NCI-H82 (cell line): ENCODE measurements at regions not wholly inside any gene's neighbourhood (a gene's known extent, or its start where the extent isn't known, plus 50 kb on each side); places are given as distances from the start of the nearest gene placed in this dataset.

ENCODE experiments used
- DNase-seq: peaks from one replicate; lab custom pipeline; 2025; lab: John Stamatoyannopoulos, UW

- no peak for DNase-seq
Measured at GRCh38 chr17:12376276-12376675, 289.4 kb upstream of the MYOCD start.

- DNase-seq, result no peak
Measured at GRCh38 chr17:12386225-12386624, 279.5 kb upstream of the MYOCD start.

- DNase-seq, result no peak
Measured at GRCh38 chr17:12388226-12388625, 277.5 kb upstream of the MYOCD start.

- DNase-seq, result no peak
Measured at GRCh38 chr17:12389421-12389820, 276.3 kb upstream of the MYOCD start.

- no peak for DNase-seq
Measured at GRCh38 chr17:12390631-12391030, 275.1 kb upstream of the MYOCD start.

- no peak for DNase-seq
Measured at GRCh38 chr17:12391468-12391867, 274.2 kb upstream of the MYOCD start.

- peak; percentile 70 for DNase-seq
Measured at GRCh38 chr17:12395733-12396354, 269.8 kb upstream of the MYOCD start.

GRCh38 chr17:12398441-12399051 lies 267.1 kb upstream of the MYOCD start:
- DNase-seq, result no peak

GRCh38 chr17:12402963-12403622 lies 262.6 kb upstream of the MYOCD start:
- peak; percentile 4 for DNase-seq

GRCh38 chr17:12403881-12404398 lies 261.8 kb upstream of the MYOCD start:
- DNase-seq, result no peak

- peak; percentile 28 for DNase-seq
Measured at GRCh38 chr17:12406623-12407215, 259.0 kb upstream of the MYOCD start.

GRCh38 chr17:12407495-12408252 lies 258.0 kb upstream of the MYOCD start:
- peak; percentile 79 for DNase-seq

- DNase-seq, result no peak
Measured at GRCh38 chr17:12409082-12409481, 256.6 kb upstream of the MYOCD start.

- no peak for DNase-seq
Measured at GRCh38 chr17:12410717-12411116, 255.0 kb upstream of the MYOCD start.

GRCh38 chr17:12415031-12415430 lies 250.7 kb upstream of the MYOCD start:
- DNase-seq, result no peak

GRCh38 chr17:12421077-12421476 lies 244.6 kb upstream of the MYOCD start:
- no peak for DNase-seq

- DNase-seq, result peak; percentile 82
Measured at GRCh38 chr17:12421646-12422306, 243.9 kb upstream of the MYOCD start.

GRCh38 chr17:12422651-12423050 lies 243.0 kb upstream of the MYOCD start:
- peak; percentile 62 for DNase-seq

GRCh38 chr17:12423337-12423736 lies 242.4 kb upstream of the MYOCD start:
- DNase-seq, result no peak

- DNase-seq, result no peak
Measured at GRCh38 chr17:12429116-12429515, 236.6 kb upstream of the MYOCD start.

- DNase-seq, result no peak
Measured at GRCh38 chr17:12431188-12431587, 234.5 kb upstream of the MYOCD start.

GRCh38 chr17:12438212-12438611 lies 227.5 kb upstream of the MYOCD start:
- DNase-seq, result no peak
